ENCODE measurements at regions not wholly inside any gene's neighbourhood (a gene's known extent, or its start where the extent isn't known, plus 50 kb on each side); places are given as distances from the start of the nearest gene placed in this dataset.

- no peak for TF ChIP-seq CTCF (conservative IDR thresholded peaks at IDR 0.05; ENCODE audit: low read length)
- TF ChIP-seq EZH2phosphoT487 (IDR thresholded peaks at IDR 0.05; ENCODE audit: borderline replicate concordance) = no peak
Measured at GRCh38 chr11:120009938-120010337, 128.0 kb downstream of the TRIM29 start.

Measured in Loucy (cell line).